GM19455 (cell line): ENCODE measurements at regions not wholly inside any gene's neighbourhood (a gene's known extent, or its start where the extent isn't known, plus 50 kb on each side); places are given as distances from the start of the nearest gene placed in this dataset.
"Not testable (repeated sequence)": the region's sequence is repeated elsewhere in the genome, so short reads cannot be mapped to it uniquely, and the experiment has no call there.

Experiments used
- ATAC-seq: cut with Tn5 transposase; IDR thresholded peaks from one replicate; pipeline ENCODE4 v1.9.1; 2021; ENCODE audit not compliant: unreplicated experiment

DNA sequence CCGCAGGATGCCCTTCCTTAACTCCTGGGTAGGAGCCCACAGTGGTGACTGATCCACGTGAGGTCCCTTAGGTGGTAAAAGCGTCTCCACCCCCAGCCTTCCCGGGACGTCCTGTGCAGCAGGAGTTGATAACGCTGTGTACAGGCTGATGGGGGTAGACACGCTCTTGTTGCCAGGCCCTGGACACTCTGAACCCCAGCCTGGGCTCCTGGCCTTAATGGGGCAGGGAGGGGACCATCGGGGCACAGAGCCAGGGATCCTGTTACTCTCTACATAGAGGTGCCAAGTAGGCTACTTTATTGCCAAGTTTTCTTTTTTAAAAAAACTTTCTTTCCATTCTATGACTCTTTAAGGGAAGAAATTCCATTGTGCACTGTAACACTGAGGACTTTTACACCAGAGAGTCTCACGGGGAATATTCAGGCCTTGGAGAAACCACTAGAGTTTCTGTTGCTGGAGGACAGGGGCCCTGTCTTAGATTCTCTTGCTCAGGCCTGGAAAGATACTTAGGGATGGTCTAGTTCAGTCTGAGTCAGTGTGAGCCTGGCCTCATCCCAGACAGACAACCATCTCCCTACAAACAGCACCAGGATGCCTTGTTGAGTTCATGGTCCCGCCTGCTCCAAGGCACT, 104.3 kb upstream of the RNU6-1 start:
- no peak for ATAC-seq

DNA sequence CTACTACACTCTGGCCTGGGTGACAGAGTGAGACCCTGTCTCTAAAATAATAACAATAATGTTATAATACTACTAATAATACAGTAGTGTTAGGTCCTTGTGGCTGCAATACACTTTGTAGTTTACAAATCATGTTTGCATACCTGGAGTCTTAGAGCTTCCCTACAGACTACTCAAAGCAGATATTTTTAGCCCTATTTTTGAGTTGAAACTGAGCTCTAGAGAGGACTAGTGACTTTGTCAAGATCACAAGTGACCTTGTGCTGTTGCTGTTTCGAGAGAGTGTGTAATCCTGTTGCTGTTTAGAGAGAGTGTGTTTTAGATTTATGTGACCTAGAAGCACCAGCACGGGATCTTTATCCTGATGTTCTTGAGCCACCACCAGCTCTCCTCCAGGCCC, 105.3 kb upstream of the RNU6-1 start:
- ATAC-seq, result no peak

DNA sequence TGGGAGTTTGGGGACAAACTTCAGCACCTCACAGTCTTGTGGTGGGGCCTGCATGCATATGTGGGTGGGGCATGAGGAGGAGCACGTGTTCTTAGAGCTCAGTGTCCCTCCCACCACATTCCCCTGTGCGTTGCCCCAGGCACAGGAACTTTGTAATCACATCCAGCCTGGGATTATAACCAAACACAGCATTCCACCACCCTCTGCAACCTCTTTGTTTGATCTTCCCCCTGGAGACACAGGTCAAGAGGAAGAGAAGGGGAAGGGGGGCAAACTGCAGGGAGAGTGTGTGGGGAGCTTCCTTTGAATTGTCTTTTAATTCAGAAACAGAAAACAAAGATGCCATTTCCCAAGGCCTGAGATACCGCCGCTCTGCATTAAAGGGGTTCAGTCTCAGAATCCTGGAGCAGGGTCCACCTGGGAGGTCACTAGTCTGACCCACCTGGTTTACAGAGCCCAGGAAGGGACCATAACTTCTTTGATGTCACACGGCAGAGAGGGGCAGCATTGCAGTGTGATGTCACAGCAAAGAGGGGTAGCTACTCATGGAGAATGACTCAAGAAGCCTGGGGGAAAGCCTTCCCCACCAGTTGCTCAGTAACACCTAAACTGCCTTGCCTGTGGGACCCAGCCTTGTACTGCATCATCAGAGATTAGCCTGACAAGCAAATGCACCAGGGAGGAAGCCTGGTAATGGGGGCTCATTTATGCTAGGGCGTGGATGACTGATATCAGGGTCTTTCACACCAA, 106.3 kb upstream of the RNU6-1 start:
- ATAC-seq, result no peak

DNA sequence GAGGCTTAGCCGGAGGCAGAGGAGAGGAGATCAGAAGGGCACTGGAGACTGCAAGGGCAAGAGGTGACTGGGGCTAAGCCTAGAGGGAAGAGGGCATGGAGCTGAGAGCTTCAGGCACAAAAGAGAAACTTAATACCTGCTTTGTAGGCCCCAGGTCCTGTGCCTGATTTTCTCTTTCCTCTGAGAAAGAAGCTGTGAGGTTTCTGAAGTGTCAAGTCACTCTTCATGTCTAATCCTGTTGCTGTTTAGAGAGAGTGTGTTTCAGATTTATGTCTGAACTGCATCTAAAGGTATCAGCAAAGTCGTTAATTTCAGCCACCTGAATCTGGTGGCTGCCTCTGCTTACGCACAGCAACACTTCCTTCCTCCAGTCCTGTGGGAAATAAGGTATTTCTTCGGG, 106.9 kb upstream of the RNU6-1 start:
- ATAC-seq, result no peak

DNA sequence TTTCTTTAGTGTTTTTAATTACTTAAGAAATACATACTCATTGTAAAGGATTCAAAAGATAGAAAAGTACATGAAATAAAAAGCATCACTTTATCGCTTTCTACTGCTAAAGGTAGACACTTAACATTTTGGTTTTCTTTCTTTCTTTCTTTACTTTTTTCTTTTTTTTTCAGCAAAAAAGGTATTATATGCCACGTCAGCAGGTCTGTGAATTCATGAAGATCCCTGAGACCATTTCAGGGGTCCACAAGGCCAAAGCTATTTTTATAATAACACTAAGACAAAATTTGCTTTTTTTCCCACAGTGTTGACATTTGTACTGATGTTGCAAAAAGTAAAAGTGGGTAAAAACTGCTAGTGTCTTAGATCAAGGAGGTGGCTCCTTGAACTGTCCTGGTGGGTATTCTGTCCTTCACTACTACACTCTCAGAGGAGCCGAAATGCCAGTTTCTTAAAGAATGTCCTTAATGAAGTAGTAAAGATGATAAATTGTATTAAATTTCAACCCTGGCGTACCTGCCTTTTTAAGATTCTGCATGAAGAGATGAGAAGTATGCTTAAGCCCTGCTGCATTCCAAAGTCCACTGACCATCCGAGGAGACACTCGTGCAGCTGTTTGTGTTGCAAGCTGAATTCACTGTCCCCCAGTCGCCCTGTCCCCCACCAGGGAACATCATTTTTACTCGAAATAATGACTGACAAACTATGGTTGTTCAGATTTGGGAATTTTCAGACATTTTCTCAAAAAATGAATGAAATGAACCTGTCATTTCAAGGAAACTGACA, 106.7 kb upstream of the PIAS1 start:
- ATAC-seq, result no peak

DNA sequence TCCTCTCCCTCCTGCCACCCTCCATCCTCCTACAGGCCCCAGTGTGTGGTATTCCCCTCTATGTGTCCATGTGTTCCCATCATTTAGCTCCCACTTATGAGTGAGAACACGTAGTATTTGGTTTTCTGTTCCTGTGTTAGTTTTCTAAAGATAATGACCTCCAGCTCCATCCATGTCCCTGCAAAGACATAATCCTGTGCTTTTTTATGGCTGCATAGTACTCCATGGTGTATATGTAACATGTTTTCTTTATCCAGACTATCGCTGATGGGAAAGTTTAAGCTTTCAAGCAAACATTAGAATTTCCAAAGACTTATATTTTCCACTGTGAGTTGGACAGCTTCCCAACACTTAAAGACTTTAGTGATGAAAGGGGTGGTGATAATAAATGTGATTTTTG, 105.9 kb upstream of the PIAS1 start:
- ATAC-seq, result no peak

DNA sequence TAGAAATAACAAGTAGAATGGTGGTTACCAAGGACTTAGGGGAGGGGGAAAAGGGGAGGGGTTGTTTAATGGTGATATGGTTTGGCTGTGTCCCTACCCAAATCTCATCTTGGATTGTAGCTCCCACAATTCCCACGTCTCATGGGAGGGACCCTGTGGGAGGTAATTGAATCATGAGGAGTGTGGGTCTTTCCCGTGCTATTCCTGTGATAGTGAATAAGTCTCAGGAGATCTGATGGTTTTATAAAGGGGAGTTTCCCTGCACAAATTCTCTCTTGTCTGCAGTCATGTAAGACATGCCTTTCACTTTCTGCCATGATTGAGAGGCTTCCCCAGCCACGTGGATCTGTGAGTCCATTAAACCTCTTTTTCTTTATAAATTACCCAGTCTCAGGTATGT, 102.9 kb upstream of the PIAS1 start:
- ATAC-seq, result not testable (repeated sequence)

DNA sequence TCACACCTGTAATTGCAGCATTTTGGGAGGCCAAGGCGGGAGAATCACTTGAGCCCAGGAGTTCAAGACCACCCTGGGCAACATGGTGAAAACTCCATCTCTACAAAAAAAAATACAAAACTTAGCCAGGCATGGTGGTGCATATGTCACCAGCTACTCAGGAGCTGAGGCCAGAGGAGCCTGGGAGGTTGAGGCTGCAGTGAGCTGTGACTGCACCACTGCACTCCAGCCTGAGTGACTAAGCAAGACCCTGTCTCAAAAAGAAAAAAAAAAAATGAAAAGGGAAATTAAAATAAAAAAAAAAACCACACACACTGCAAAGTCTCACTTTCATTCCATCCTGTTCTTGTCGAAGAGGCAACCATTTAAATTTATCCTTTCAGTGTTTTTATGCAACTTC, 100.8 kb upstream of the PIAS1 start:
- ATAC-seq, result no peak

DNA sequence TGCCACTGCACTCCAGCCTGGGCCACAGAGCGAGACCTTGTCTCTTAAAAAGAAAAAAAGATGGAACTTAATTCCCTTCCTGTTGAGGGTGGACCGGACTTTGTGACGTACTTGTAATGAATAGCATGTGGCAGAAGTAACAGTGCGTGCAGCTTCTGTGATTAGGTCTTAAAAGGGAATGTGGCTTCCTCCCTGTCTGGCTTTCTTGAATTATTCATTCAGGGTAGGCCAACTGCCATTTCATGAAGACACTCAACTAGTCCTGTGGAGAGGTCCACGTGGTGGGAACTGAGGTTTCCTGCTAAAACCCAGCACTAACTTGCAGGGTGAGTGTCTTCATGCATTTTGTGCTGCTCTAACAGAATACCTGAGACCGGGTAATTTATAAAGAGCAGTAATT, 98.9 kb upstream of the PIAS1 start:
- no peak for ATAC-seq

DNA sequence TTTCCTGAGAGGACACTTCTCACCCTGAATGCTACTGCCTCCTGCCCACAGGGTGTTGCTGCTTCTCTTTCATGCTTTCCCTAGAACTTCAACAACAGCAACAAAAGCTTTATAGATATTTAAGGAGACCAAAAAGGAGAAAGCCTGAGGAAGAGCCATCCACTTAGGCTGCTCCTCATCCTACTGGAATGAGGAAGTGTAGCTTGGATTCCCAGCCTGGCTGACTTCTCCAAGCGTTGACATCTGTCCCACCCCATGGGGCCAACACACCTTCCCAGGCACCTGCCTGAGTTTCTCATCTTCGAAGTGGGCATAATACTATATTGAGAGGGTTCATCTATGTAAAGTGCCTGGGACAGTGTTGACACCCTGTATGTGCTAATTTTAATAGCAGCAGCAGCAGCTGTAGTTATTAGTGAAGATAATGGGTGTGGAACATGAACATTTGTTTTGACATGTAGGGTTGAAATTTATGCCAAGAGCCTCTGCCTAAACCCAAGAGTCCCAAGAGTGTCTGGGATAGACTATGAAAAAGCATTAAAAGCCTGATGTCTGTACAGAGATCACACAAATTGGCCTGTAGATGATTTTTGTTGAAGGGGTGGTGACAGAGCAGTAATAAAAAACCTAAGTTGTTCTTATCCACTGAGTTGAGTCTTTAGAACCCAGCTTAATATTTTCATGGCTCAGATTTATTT, 96.5 kb upstream of the PIAS1 start:
- ATAC-seq, result no peak

DNA sequence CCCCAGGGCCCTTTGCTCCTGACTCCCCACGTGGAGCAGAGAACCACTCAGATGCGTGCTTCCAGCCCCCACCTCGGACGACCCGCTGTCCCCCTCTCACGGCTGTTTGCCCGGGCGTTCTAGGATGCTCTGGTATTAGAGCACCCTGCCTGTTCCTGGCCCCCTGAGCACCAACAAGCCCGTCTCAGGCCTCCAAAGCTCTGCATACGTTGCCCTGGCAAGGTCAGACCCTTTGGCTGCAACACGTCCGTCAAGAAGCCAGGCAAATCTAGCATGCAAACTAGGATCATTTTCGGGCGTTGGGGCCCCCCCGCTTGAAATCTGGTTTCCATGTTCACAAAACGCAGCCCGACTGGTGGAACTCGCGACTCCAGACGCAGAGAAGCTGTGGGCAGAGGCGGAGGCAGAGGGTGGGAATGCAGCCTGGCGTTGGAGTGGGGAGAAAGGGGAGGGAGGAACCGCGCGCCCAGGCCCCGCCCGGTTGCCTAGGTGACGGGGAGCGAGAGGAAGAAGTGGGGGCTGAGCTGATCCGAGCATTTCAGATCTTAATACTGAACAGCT, 86.2 kb upstream of the PIAS1 start:
- no peak for ATAC-seq

DNA sequence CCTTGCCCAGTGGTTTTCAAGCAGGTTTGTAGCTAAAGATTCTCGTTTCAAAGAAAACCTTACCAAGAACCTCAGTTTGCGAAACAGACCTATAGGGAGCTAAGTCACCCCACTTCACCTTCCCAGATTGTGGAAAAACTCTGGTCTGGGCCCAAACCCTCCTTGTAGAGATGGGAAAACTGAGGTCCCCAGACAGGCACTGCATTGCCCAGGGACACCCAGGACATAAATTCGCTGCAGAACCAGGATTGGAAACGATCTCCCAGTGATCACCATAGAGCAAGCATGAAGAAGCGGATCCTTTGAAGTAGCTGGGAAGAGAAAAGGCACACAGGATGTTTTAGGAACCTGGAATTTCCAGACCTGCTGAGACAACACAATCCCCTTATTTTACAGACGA, 85.6 kb upstream of the PIAS1 start:
- ATAC-seq, result no peak

DNA sequence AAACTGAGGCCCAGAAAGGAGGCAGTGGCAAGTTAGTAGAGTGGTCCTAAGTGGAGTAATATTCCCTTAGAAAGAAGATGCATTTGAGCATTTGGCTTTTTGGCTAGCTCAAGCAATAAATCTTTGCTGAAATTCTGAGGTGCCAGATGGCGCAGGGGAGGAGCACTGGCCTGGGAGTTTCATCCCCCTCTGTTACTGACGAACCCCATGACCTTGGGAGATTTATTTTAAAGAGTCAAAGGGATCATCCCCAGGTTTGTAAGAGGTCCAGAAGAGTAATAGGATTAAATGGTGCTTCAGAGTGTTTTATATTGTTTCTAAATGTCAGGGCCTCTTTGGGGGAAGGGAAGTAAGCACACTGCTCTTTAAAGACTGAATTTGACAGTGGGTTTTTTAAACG, 85.1 kb upstream of the PIAS1 start:
- no peak for ATAC-seq

DNA sequence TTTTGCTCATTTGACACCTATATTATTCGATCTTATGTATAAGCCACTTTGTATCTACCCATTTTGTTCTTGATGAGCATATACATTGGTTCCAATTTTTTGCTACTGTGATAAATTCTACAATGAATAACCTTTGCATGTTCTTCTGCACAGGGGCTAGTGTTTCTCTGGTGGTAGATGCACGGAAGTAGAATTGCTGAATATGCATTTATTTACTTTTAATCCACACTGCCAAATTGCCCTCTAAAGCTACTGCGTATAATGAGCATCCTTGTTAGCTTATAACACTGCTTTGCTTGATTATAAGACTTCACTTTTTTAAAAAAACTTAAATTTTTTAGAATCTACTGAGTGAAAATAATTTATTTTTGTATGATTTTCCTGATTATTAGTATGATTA, 84.2 kb upstream of the PIAS1 start:
- no peak for ATAC-seq

DNA sequence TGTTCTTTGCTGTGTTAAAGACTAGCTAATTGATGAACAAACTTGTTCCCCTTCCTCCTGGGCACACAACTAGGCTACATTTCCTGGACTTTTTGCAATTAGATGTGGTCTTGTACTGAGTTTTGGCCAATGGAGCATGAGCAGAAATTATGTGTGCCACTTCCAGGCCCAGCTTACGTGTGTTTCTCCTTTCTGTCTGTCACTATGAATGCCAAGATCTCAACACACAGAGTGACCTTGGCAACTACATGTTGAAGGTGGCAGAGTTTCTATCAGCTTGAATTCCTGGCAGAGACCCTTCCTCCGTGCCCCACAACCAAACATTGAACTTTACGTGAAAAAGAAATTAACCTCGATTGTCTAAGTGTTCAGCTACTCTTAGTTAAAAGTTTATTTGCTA, 81.7 kb upstream of the PIAS1 start:
- no peak for ATAC-seq

DNA sequence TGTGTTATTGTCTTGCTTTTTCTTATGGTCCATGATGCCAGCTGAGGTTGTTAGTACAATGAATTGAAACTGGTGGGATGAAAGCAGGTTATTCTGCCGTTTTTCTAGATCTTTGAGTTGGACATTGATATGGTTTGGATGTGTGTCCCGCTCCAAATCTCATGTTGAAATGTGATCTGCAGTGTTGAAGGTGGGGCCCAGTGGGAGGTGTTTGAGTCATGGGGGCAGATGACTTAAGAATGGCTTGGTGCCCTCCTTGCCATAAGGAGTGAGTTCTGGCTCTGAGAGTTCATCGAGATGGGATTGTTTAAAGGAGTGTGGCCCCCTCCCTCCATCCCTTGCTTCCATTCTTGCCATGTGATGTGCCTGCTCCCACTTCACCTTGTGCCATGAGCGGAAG, 80.3 kb upstream of the PIAS1 start:
- no peak for ATAC-seq

DNA sequence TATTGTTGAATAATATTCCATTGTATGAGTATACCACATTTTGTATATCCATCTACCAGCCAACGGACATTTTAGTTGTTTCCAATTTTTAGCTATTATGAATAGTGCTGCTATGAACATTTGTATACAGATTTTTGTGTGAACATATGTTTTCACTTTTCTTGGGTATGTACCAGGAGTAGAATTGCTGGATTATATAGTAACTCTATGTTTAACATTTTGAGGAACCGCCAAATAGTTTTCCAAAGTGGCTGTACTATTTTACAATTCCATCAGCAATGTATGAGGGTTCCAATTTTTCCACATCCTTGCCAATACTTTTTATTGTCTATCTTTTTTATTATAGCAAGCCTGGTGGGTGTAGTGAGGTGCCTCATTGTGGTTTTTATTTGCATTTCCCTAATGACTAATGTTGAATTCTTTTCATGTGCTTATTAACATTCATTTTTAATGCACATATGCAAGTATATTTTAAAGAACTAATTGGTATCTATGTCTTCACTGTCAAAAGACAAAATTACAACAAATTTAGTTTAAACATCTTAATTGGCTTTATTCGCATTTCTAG, 77.5 kb upstream of the PIAS1 start:
- ATAC-seq, result no peak

DNA sequence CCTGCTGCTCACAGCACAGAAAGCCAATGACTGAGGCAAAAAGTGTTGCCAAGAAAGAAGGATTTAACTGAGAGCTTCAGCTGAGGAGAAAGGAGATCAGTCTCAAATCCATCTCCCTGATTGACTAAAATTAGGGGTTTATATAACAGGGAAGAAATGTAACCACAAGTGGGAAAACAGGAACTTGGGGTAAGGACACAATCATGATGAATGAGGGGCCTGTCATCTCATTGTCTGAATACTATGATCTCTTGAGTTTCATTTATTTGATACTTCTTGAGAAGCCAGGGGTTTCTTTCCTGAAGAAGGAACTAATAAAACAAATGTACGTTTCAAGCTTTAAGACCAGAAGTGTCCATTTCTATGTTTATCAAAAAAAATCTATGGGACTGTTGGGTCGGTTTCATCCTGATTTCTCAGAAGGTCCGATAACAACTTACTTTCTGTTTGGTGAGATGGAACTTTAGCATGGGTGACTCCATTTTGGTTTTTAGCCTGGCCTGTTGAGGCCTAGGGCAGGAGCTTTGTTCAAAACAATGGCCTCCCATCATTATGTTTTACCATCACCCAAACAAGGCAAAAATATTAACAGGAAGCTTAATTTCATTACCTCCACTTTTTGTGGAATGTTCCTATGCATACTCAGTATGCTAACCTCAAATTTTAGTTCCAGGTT, 76.6 kb upstream of the PIAS1 start:
- no peak for ATAC-seq

DNA sequence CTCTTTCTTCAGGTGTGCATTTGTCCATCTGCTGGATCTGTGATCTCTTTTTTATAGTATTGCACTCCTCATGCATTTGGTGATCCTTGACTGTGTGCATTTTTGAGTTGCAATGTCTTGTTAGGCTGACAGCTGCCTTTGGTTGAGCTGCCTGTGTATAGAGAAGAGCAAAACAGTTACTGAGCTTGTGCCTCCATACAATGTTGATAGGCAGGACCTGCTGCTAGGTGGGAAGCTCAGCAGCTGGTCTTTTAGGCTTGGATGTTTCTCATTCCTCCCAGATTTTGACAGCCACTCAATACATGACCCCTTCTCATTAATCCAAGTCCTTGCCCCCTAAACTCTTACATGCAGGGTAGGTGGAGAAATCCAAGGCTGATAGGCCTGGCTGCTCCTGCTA, 74.8 kb upstream of the PIAS1 start:
- ATAC-seq, result no peak

DNA sequence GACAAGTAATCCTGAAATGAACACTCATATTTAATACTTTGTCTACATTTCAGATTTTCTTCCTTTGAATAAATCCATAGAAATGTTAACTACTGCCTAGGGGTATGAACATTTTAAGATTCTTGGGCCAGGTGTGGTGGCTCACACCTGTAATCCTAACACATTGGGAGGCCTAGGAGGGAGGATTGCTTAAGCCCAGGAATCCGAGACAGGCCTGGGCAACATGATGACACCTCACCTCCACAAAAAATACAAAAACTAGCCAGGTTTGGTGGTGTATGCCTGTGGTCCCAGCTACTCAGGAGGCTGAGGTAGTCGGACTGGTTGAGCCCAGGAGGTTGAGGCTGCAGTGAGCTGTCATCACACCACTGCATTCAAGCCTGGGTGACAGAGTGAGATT, 73.9 kb upstream of the PIAS1 start:
- ATAC-seq, result no peak
